Fibroblast of mammary gland (primary cell): ENCODE measurements at regions not wholly inside any gene's neighbourhood (a gene's known extent, or its start where the extent isn't known, plus 50 kb on each side); places are given as distances from the start of the nearest gene placed in this dataset.
A peak's percentile ranks its signal among the peaks of the same experiment; 100 is the strongest.
"Not testable (repeated sequence)": the region's sequence is repeated elsewhere in the genome, so short reads cannot be mapped to it uniquely, and the experiment has no call there.

Experiments used
- DNase-seq: peaks from one replicate; pipeline ENCODE4 v3.0.0-alpha.2; 2010; ENCODE audit warnings: low read depth
- H3K4me3 ChIP-seq: 2 replicates; pipeline ENCODE4 v1.5.1; 2011; ENCODE audit warnings: low read depth, mild to moderate bottlenecking, low read length, moderate library complexity; ENCODE audit not compliant: control insufficient read depth
- CTCF ChIP-seq: conservative IDR thresholded peaks from 2 replicates; pipeline ENCODE4 v1.5.1; 2011; ENCODE audit warnings: low read depth, low read length, inconsistent platforms; ENCODE audit not compliant: control insufficient read depth, insufficient read depth

- no peak for TF ChIP-seq CTCF
- DNase-seq = no peak
- no peak overlapping the region for H3K4me3 ChIP-seq
Measured at GRCh38 chr2:234699456-234699855, 202.6 kb upstream of the ARL4C start.

- not testable (repeated sequence) for DNase-seq
Measured at GRCh38 chr2:234697300-234697876, 200.5 kb upstream of the ARL4C start.

GRCh38 chr2:234695981-234696380 is 199.1 kb upstream of the ARL4C start:
- no peak for TF ChIP-seq CTCF
- no peak for DNase-seq
- H3K4me3 ChIP-seq = no peak overlapping the region

More at GRCh38 chr2:234697300-234697876, 200.5 kb upstream of the ARL4C start:
- H3K4me3 ChIP-seq = not testable (repeated sequence)

GRCh38 chr2:234694244-234695013 is 197.5 kb upstream of the ARL4C start:
- peak; percentile 97 for DNase-seq
- TF ChIP-seq CTCF = no peak

GRCh38 chr2:234693681-234694190 is 196.9 kb upstream of the ARL4C start:
- H3K4me3 ChIP-seq, DNase-seq: not testable (repeated sequence)

More at GRCh38 chr2:234694244-234695013, 197.5 kb upstream of the ARL4C start:
- H3K4me3 ChIP-seq = no peak overlapping the region

- DNase-seq, H3K4me3 ChIP-seq: not testable (repeated sequence)
Measured at GRCh38 chr2:234693191-234693590, 196.3 kb upstream of the ARL4C start.

- H3K4me3 ChIP-seq = no peak overlapping the region
- TF ChIP-seq CTCF = no peak
- no peak for DNase-seq
Measured at GRCh38 chr2:234691968-234692955, 195.4 kb upstream of the ARL4C start.

- peak; percentile 47 for DNase-seq
- no peak for TF ChIP-seq CTCF
- no peak overlapping the region for H3K4me3 ChIP-seq
Measured at GRCh38 chr2:234691214-234691575, 194.3 kb upstream of the ARL4C start.
